ENCODE measurements at regions not wholly inside any gene's neighbourhood (a gene's known extent, or its start where the extent isn't known, plus 50 kb on each side); places are given as distances from the start of the nearest gene placed in this dataset.

GRCh38 chr4:126790633-126791032, 842.1 kb upstream of the INTU start:
- Histone ChIP-seq H3K27ac (no peak overlapping the region), H3K27me3 (no peaks in the 10 kb centered on the region), H3K9me3 (no peaks in the 10 kb centered on the region), H3K4me3 (no peak overlapping the region), H3K4me1 (no peaks in the 10 kb centered on the region), H3K36me3 (no peaks in the 10 kb centered on the region)
- no peak for ATAC-seq
- DNase-seq, result no peak
- TF ChIP-seq POLR2A (IDR thresholded peaks at IDR 0.05) (no peak), CTCF (IDR thresholded peaks at IDR 0.05 in 4 of 5, conservative IDR thresholded peaks at IDR 0.05 in 1 of 5) (no peak)
- intact Hi-C loops (cut with DNase I; ENCODE audit: low total_unique reads), result no loop called here
- in situ Hi-C loops (cut with MboI; ENCODE audit: low sequenced_read_pairs in 4 of 4), result no loop called here

- DNase-seq (no peak), ATAC-seq (no peak)
- no peaks in the 10 kb centered on the region for H3K4me1 ChIP-seq
- H3K36me3 ChIP-seq, result no peaks in the 10 kb centered on the region
- no peaks in the 10 kb centered on the region for H3K27me3 ChIP-seq
- no peaks in the 10 kb centered on the region for H3K9me3 ChIP-seq
- no peak overlapping the region for H3K4me3 ChIP-seq
- TF ChIP-seq POLR2A (IDR thresholded peaks at IDR 0.05), result no peak
- TF ChIP-seq CTCF (IDR thresholded peaks at IDR 0.05 in 4 of 5, conservative IDR thresholded peaks at IDR 0.05 in 1 of 5), result no peak
- intact Hi-C loops (cut with DNase I; ENCODE audit: low total_unique reads) (no loop called here), in situ Hi-C loops (cut with MboI; ENCODE audit: low sequenced_read_pairs in 4 of 4) (no loop called here)
- H3K27ac ChIP-seq, result no peak overlapping the region
Measured at GRCh38 chr4:126794363-126794762, 838.4 kb upstream of the INTU start.

- H3K9me3 ChIP-seq, result no peaks in the 10 kb centered on the region
- H3K27me3 ChIP-seq, result no peaks in the 10 kb centered on the region
- intact Hi-C loops (cut with DNase I; ENCODE audit: low total_unique reads), result no loop called here
- DNase-seq, result no peak
- in situ Hi-C loops (cut with MboI; ENCODE audit: low sequenced_read_pairs in 4 of 4), result no loop called here
- ATAC-seq, result no peak
- no peak overlapping the region for H3K4me3 ChIP-seq
- TF ChIP-seq POLR2A (IDR thresholded peaks at IDR 0.05), result no peak
- no peak for TF ChIP-seq CTCF (IDR thresholded peaks at IDR 0.05 in 4 of 5, conservative IDR thresholded peaks at IDR 0.05 in 1 of 5)
- no peaks in the 10 kb centered on the region for H3K4me1 ChIP-seq
- no peak overlapping the region for H3K27ac ChIP-seq
- H3K36me3 ChIP-seq, result no peaks in the 10 kb centered on the region
Measured at GRCh38 chr4:126798214-126798613, 834.5 kb upstream of the INTU start.

- TF ChIP-seq CTCF (IDR thresholded peaks at IDR 0.05 in 4 of 5, conservative IDR thresholded peaks at IDR 0.05 in 1 of 5) (no peak), POLR2A (IDR thresholded peaks at IDR 0.05) (no peak)
- H3K4me3 ChIP-seq, result no peak overlapping the region
- no peaks in the 10 kb centered on the region for H3K4me1 ChIP-seq
- in situ Hi-C loops (cut with MboI; ENCODE audit: low sequenced_read_pairs in 4 of 4), result no loop called here
- intact Hi-C loops (cut with DNase I; ENCODE audit: low total_unique reads), result no loop called here
- no peak overlapping the region for H3K27ac ChIP-seq
- H3K9me3 ChIP-seq, result no peaks in the 10 kb centered on the region
- no peak for ATAC-seq
- DNase-seq, result no peak
- no peaks in the 10 kb centered on the region for H3K36me3 ChIP-seq
- H3K27me3 ChIP-seq, result no peaks in the 10 kb centered on the region
Measured at GRCh38 chr4:126799416-126799815, 833.3 kb upstream of the INTU start.

GRCh38 chr4:126799971-126800574, 832.7 kb upstream of the INTU start:
- DNase-seq (no peak), ATAC-seq (no peak)
- Histone ChIP-seq H3K36me3 (no peaks in the 10 kb centered on the region), H3K4me3 (no peak overlapping the region), H3K27me3 (no peaks in the 10 kb centered on the region), H3K27ac (no peak overlapping the region), H3K9me3 (no peaks in the 10 kb centered on the region), H3K4me1 (no peaks in the 10 kb centered on the region)
- intact Hi-C loops (cut with DNase I; ENCODE audit: low total_unique reads), result no loop called here
- TF ChIP-seq POLR2A (IDR thresholded peaks at IDR 0.05), result no peak
- no peak for TF ChIP-seq CTCF (IDR thresholded peaks at IDR 0.05 in 4 of 5, conservative IDR thresholded peaks at IDR 0.05 in 1 of 5)
- in situ Hi-C loops (cut with MboI; ENCODE audit: low sequenced_read_pairs in 4 of 4), result no loop called here
